Activated CD4-positive, alpha-beta T cell treated with anti-CD3 and anti-CD28 coated beads for 36 hours (primary cell): ENCODE measurements at regions not wholly inside any gene's neighbourhood (a gene's known extent, or its start where the extent isn't known, plus 50 kb on each side); places are given as distances from the start of the nearest gene placed in this dataset.
A peak's percentile ranks its signal among the peaks of the same experiment; 100 is the strongest.
"Not testable (repeated sequence)": the region's sequence is repeated elsewhere in the genome, so short reads cannot be mapped to it uniquely, and the experiment has no call there.

Experiments
- ATAC-seq: fragments of 200-7000 bp; cut with Tn5 transposase; one replicate; pipeline ENCODE4 v1.10.0; 2021; ENCODE audit warnings: mild to moderate bottlenecking, moderate library complexity
- CTCF ChIA-PET: fragments of 350-600 bp; sonication (Branson Sonifier 250); formaldehyde crosslinking; loops from one replicate; lab custom pipeline; 2021; ENCODE audit warnings: antibody characterized with exemption; lab: Charles Lee
- POLR2A ChIA-PET: fragments of 350-600 bp; sonication (Branson Sonifier 250); formaldehyde crosslinking; loops from one replicate; lab custom pipeline; 2021; ENCODE audit warnings: antibody characterized with exemption, inconsistent platforms; lab: Charles Lee
- DNase-seq: peaks from one replicate; pipeline ENCODE4 v3.0.0-alpha.2; 2020
- H3K27ac Mint-ChIP-seq: one replicate; pipeline ENCODE4 v1.8.0; 2021; ENCODE audit warnings: mixed read lengths
- H3K27me3 Mint-ChIP-seq: one replicate; pipeline ENCODE4 v1.8.0; 2021; ENCODE audit warnings: mixed read lengths
- H3K36me3 Mint-ChIP-seq: one replicate; pipeline ENCODE4 v1.8.0; 2021; ENCODE audit warnings: low read depth, mixed read lengths
- H3K4me1 Mint-ChIP-seq: one replicate; pipeline ENCODE4 v1.8.0; 2021; ENCODE audit warnings: mixed read lengths
- H3K4me3 Mint-ChIP-seq: one replicate; pipeline ENCODE4 v1.8.0; 2021; ENCODE audit warnings: mild to moderate bottlenecking, moderate library complexity, mixed read lengths
- H3K9me3 Mint-ChIP-seq: one replicate; pipeline ENCODE4 v1.8.0; 2021; ENCODE audit warnings: low read depth, mixed read lengths
- intact Hi-C, 2 experiments: fragments of 100-400 bp; cut with DNase I in 1 of 2; cut with micrococcal nuclease in 1 of 2; formaldehyde crosslinking; loops; one replicate each; pipeline versions ENCODE4 v1.14.2 to v1.15.1; 2022 to 2024; cut with DNase I, micrococcal nuclease

- DNase-seq, H3K36me3 Mint-ChIP-seq, H3K27ac Mint-ChIP-seq, H3K4me1 Mint-ChIP-seq, CTCF ChIA-PET, POLR2A ChIA-PET, intact Hi-C loops, H3K27me3 Mint-ChIP-seq, H3K9me3 Mint-ChIP-seq, H3K4me3 Mint-ChIP-seq: not testable (repeated sequence)
- peak; percentile 57 for ATAC-seq
Measured at GRCh38 chr17:46417907-46418306, 56.3 kb upstream of the ARL17B start.

DNA sequence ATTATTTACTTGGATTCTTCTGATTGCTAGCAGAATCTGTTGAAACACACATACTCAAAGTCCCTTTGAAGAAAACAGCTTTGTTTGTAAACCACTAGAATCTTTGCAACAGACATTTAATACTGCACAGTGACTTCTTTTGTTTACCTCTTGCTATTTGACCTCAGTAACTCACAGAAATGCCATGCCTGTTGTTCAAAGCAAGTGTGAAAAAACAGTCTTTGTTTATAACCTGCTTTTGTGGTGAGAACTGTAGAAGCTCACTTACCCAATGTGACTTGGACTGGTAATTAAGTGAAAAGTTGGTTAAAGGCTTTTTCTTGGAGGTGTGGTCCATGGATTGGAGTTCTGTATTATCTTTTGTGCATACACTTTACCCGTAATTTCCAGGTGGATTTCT is 55.7 kb upstream of the ARL17B start:
- intact Hi-C loops, H3K27me3 Mint-ChIP-seq, DNase-seq, H3K4me3 Mint-ChIP-seq, H3K4me1 Mint-ChIP-seq, CTCF ChIA-PET, H3K27ac Mint-ChIP-seq, H3K36me3 Mint-ChIP-seq, ATAC-seq, POLR2A ChIA-PET, H3K9me3 Mint-ChIP-seq: not testable (repeated sequence)

DNA sequence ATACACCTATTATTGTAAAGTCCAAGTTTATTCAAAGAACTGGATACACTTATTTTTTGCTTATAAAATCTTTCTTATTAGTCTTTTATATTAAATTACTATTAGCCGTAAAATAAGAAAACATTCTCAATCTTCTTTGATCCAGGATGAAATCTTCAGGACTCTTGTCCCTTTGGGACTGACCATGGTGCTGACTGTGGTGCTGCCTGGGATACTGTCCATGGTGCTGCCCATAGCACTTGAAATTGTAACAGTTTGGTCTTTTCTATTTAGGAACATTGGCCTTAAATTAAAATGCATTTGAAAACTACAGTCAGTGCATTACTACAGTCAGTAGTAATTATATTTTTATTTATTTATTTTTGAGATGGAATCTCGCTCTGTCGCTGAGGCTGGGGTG is 53.0 kb upstream of the ARL17B start:
- H3K4me1 Mint-ChIP-seq, intact Hi-C loops, POLR2A ChIA-PET, H3K27ac Mint-ChIP-seq, ATAC-seq, H3K36me3 Mint-ChIP-seq, H3K27me3 Mint-ChIP-seq, H3K4me3 Mint-ChIP-seq, CTCF ChIA-PET, H3K9me3 Mint-ChIP-seq, DNase-seq: not testable (repeated sequence)

DNA sequence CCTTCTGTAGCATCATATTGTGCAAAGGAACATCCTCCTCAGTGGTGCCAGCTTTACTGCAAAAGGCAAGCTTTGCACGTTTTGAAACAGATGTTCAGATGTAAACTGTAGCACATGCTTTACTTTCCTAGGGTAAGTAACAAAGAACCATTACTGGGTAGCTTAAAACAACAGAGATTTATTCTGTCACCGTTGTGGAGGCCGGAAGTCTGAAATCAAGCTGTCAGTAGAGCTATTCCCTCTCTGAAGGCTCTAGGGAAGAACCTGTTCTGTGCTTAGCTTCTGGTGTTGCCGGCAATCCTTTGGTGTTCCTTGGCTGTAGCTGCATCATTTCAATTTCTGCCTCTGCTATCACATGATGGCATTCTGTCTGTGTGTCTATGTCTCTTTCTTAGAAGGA is 50.6 kb upstream of the ARL17B start:
- H3K9me3 Mint-ChIP-seq, intact Hi-C loops, H3K4me3 Mint-ChIP-seq, H3K27me3 Mint-ChIP-seq, POLR2A ChIA-PET, ATAC-seq, H3K27ac Mint-ChIP-seq, H3K4me1 Mint-ChIP-seq, CTCF ChIA-PET, DNase-seq, H3K36me3 Mint-ChIP-seq: not testable (repeated sequence)

GRCh38 chr17:46411172-46411852 is 49.7 kb upstream of the ARL17B start:
- DNase-seq, H3K36me3 Mint-ChIP-seq, CTCF ChIA-PET, intact Hi-C loops, H3K9me3 Mint-ChIP-seq, H3K27me3 Mint-ChIP-seq, H3K27ac Mint-ChIP-seq, H3K4me1 Mint-ChIP-seq, H3K4me3 Mint-ChIP-seq, POLR2A ChIA-PET: not testable (repeated sequence)
- ATAC-seq = peak; percentile 90
